ENCODE measurements at regions not wholly inside any gene's neighbourhood (a gene's known extent, or its start where the extent isn't known, plus 50 kb on each side); places are given as distances from the start of the nearest gene placed in this dataset.

GRCh38 chr6:11294228-11294627 lies 61.8 kb upstream of the NEDD9 start:
- no peaks in the 10 kb centered on the region for H3K36me3 ChIP-seq (ENCODE audit: control insufficient read depth in 2 of 2, insufficient read depth in 2 of 2, low read length in 2 of 2)
- H3K4me3 ChIP-seq (ENCODE audit: low read length in 2 of 2) = no peak overlapping the region
- H3K27ac ChIP-seq (ENCODE audit: low read length) = no peak overlapping the region
- H3K4me1 ChIP-seq (ENCODE audit: control insufficient read depth, insufficient read depth, low read length) = no peaks in the 10 kb centered on the region
- H3K9me3 ChIP-seq (ENCODE audit: control insufficient read depth in 2 of 2, low read length in 2 of 2) = peaks cover 0 to 8% of the 10 kb centered on the region in 2 donors
- no peaks in the 10 kb centered on the region for H3K27me3 ChIP-seq (ENCODE audit: control insufficient read depth in 1 of 2, insufficient read depth in 2 of 2, low read length in 2 of 2)
- no peak overlapping the region for H3K9ac ChIP-seq (ENCODE audit: low read length in 2 of 2)

GRCh38 chr6:11292594-11293236 lies 60.2 kb upstream of the NEDD9 start:
- Histone ChIP-seq H3K4me1 (ENCODE audit: control insufficient read depth, insufficient read depth, low read length) (no peaks in the 10 kb centered on the region), H3K27ac (ENCODE audit: low read length) (no peak overlapping the region), H3K27me3 (ENCODE audit: control insufficient read depth in 1 of 2, insufficient read depth in 2 of 2, low read length in 2 of 2) (no peaks in the 10 kb centered on the region), H3K36me3 (ENCODE audit: control insufficient read depth in 2 of 2, insufficient read depth in 2 of 2, low read length in 2 of 2) (no peaks in the 10 kb centered on the region), H3K4me3 (ENCODE audit: low read length in 2 of 2) (no peak overlapping the region), H3K9me3 (ENCODE audit: control insufficient read depth in 2 of 2, low read length in 2 of 2) (peaks cover 0 to 8% of the 10 kb centered on the region in 2 donors), H3K9ac (ENCODE audit: low read length in 2 of 2) (no peak overlapping the region)

- H3K4me3 ChIP-seq (ENCODE audit: low read length in 2 of 2) = no peak overlapping the region
Observed at GRCh38 chr6:11292091-11292490, 59.6 kb upstream of the NEDD9 start.

GRCh38 chr6:11291582-11291981 lies 59.1 kb upstream of the NEDD9 start:
- H3K4me3 ChIP-seq (ENCODE audit: low read length in 2 of 2) = no peak overlapping the region
- peaks cover 0 to 8% of the 10 kb centered on the region in 2 donors for H3K9me3 ChIP-seq (ENCODE audit: control insufficient read depth in 2 of 2, low read length in 2 of 2)
- no peaks in the 10 kb centered on the region for H3K27me3 ChIP-seq (ENCODE audit: control insufficient read depth in 1 of 2, insufficient read depth in 2 of 2, low read length in 2 of 2)
- no peak overlapping the region for H3K9ac ChIP-seq (ENCODE audit: low read length in 2 of 2)
- no peaks in the 10 kb centered on the region for H3K4me1 ChIP-seq (ENCODE audit: control insufficient read depth, insufficient read depth, low read length)
- H3K36me3 ChIP-seq (ENCODE audit: control insufficient read depth in 2 of 2, insufficient read depth in 2 of 2, low read length in 2 of 2) = no peaks in the 10 kb centered on the region
- no peak overlapping the region for H3K27ac ChIP-seq (ENCODE audit: low read length)

More at GRCh38 chr6:11292091-11292490, 59.6 kb upstream of the NEDD9 start:
- Histone ChIP-seq H3K9ac (ENCODE audit: low read length in 2 of 2) (no peak overlapping the region), H3K27ac (ENCODE audit: low read length) (no peak overlapping the region), H3K9me3 (ENCODE audit: control insufficient read depth in 2 of 2, low read length in 2 of 2) (peaks cover 0 to 8% of the 10 kb centered on the region in 2 donors), H3K27me3 (ENCODE audit: control insufficient read depth in 1 of 2, insufficient read depth in 2 of 2, low read length in 2 of 2) (no peaks in the 10 kb centered on the region), H3K36me3 (ENCODE audit: control insufficient read depth in 2 of 2, insufficient read depth in 2 of 2, low read length in 2 of 2) (no peaks in the 10 kb centered on the region), H3K4me1 (ENCODE audit: control insufficient read depth, insufficient read depth, low read length) (no peaks in the 10 kb centered on the region)

DNA sequence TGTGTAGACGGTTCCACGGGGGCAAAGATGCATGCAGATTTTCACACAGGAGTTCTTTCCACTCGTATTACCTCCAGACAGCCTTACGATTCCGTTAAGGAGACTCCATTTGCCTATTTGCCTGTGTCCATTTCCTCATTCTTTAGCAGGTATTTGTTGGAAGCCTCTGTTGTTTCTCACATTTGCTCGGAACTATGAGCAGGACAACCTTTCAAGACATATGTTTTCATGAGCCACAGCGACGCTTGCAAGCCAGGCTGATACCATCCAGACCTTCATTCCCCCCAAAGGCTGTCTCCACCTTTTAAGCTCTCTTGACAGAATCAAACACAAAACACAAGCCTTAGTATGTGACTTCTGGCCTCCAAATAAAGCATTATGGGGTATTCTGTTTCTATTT lies 57.6 kb upstream of the NEDD9 start:
- no peaks in the 10 kb centered on the region for H3K36me3 ChIP-seq (ENCODE audit: control insufficient read depth in 2 of 2, insufficient read depth in 2 of 2, low read length in 2 of 2)
- H3K9me3 ChIP-seq (ENCODE audit: control insufficient read depth in 2 of 2, low read length in 2 of 2) = no peaks in the 10 kb centered on the region
- no peaks in the 10 kb centered on the region for H3K4me1 ChIP-seq (ENCODE audit: control insufficient read depth, insufficient read depth, low read length)
- no peak overlapping the region for H3K4me3 ChIP-seq (ENCODE audit: low read length in 2 of 2)
- H3K27me3 ChIP-seq (ENCODE audit: control insufficient read depth in 1 of 2, insufficient read depth in 2 of 2, low read length in 2 of 2) = no peaks in the 10 kb centered on the region
- H3K9ac ChIP-seq (ENCODE audit: low read length in 2 of 2) = no peak overlapping the region
- H3K27ac ChIP-seq (ENCODE audit: low read length) = no peak overlapping the region

DNA sequence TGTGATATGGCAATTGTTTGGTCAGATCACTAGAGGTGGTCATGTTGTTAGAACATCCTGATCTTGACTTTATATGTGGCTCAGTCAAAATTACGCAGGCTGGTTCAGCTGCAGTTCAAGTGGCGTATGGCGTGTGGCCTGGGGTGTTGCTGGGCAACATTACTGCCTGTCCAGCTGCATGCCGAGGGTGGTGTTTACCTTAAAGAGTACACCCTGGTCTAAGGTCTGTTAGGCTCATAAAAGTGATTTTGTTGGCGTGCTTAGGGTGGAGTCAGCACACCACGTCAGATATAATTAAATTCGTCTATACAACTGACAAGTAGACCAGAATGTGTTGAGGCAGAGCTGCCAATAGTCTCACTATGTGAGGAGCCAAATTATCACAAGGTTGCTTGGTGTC lies 55.6 kb upstream of the NEDD9 start:
- Histone ChIP-seq H3K4me3 (ENCODE audit: low read length in 2 of 2) (no peak overlapping the region), H3K4me1 (ENCODE audit: control insufficient read depth, insufficient read depth, low read length) (no peaks in the 10 kb centered on the region), H3K27me3 (ENCODE audit: control insufficient read depth in 1 of 2, insufficient read depth in 2 of 2, low read length in 2 of 2) (no peaks in the 10 kb centered on the region), H3K36me3 (ENCODE audit: control insufficient read depth in 2 of 2, insufficient read depth in 2 of 2, low read length in 2 of 2) (no peaks in the 10 kb centered on the region), H3K27ac (ENCODE audit: low read length) (no peak overlapping the region), H3K9ac (ENCODE audit: low read length in 2 of 2) (no peak overlapping the region), H3K9me3 (ENCODE audit: control insufficient read depth in 2 of 2, low read length in 2 of 2) (no peaks in the 10 kb centered on the region)

DNA sequence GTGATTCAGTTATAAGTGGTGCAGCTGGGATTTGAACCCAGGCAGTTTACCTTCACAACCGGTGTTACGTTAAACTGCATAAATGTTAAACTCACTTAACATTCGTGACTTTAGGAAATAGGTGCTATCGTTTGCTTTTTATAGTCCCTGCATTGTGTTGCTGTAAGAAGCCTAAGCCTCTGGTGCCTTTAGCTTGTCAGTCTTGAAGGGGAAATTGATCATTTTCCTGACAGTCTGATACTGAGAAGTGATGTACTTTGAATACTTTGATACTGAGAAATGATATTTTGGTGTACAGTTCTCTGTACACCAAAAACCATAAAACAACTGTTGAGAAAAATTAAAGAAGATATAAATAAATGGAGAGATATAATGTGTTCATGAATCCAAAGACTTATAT lies 52.5 kb upstream of the NEDD9 start:
- H3K36me3 ChIP-seq (ENCODE audit: control insufficient read depth in 2 of 2, insufficient read depth in 2 of 2, low read length in 2 of 2) = no peaks in the 10 kb centered on the region
- H3K9ac ChIP-seq (ENCODE audit: low read length in 2 of 2) = no peak overlapping the region
- H3K27me3 ChIP-seq (ENCODE audit: control insufficient read depth in 1 of 2, insufficient read depth in 2 of 2, low read length in 2 of 2) = no peaks in the 10 kb centered on the region
- no peak overlapping the region for H3K4me3 ChIP-seq (ENCODE audit: low read length in 2 of 2)
- no peaks in the 10 kb centered on the region for H3K9me3 ChIP-seq (ENCODE audit: control insufficient read depth in 2 of 2, low read length in 2 of 2)
- no peaks in the 10 kb centered on the region for H3K4me1 ChIP-seq (ENCODE audit: control insufficient read depth, insufficient read depth, low read length)
- no peak overlapping the region for H3K27ac ChIP-seq (ENCODE audit: low read length)

GRCh38 chr6:11283629-11284028 lies 51.2 kb upstream of the NEDD9 start:
- no peak overlapping the region for H3K27ac ChIP-seq (ENCODE audit: low read length)
- H3K4me3 ChIP-seq (ENCODE audit: low read length in 2 of 2) = no peak overlapping the region
- H3K9me3 ChIP-seq (ENCODE audit: control insufficient read depth in 2 of 2, low read length in 2 of 2) = no peaks in the 10 kb centered on the region
- no peaks in the 10 kb centered on the region for H3K27me3 ChIP-seq (ENCODE audit: control insufficient read depth in 1 of 2, insufficient read depth in 2 of 2, low read length in 2 of 2)
- H3K36me3 ChIP-seq (ENCODE audit: control insufficient read depth in 2 of 2, insufficient read depth in 2 of 2, low read length in 2 of 2) = no peaks in the 10 kb centered on the region
- no peaks in the 10 kb centered on the region for H3K4me1 ChIP-seq (ENCODE audit: control insufficient read depth, insufficient read depth, low read length)
- no peak overlapping the region for H3K9ac ChIP-seq (ENCODE audit: low read length in 2 of 2)

GRCh38 chr6:11282875-11283274 lies 50.4 kb upstream of the NEDD9 start:
- H3K4me1 ChIP-seq (ENCODE audit: control insufficient read depth, insufficient read depth, low read length) = no peaks in the 10 kb centered on the region
- H3K9me3 ChIP-seq (ENCODE audit: control insufficient read depth in 2 of 2, low read length in 2 of 2) = no peaks in the 10 kb centered on the region
- H3K27ac ChIP-seq (ENCODE audit: low read length) = no peak overlapping the region
- peaks cover 0 to under 1% of the 10 kb centered on the region in 2 donors for H3K27me3 ChIP-seq (ENCODE audit: control insufficient read depth in 1 of 2, insufficient read depth in 2 of 2, low read length in 2 of 2)
- H3K4me3 ChIP-seq (ENCODE audit: low read length in 2 of 2) = no peak overlapping the region
- H3K36me3 ChIP-seq (ENCODE audit: control insufficient read depth in 2 of 2, insufficient read depth in 2 of 2, low read length in 2 of 2) = no peaks in the 10 kb centered on the region
- no peak overlapping the region for H3K9ac ChIP-seq (ENCODE audit: low read length in 2 of 2)
